Effector memory CD4-positive, alpha-beta T cell (primary cell): ENCODE measurements at regions not wholly inside any gene's neighbourhood (a gene's known extent, or its start where the extent isn't known, plus 50 kb on each side); places are given as distances from the start of the nearest gene placed in this dataset.

Experiments
- DNase-seq, 3 donors: peaks; one replicate each; pipeline ENCODE4 v3.0.0-alpha.2; 2020
- H3K27ac ChIP-seq: 2 replicates; pipeline ENCODE4 v1.7.0; 2013; ENCODE audit warnings: mild to moderate bottlenecking, low read length, moderate library complexity; ENCODE audit not compliant: insufficient read depth, poor library complexity, severe bottlenecking
- H3K27me3 ChIP-seq: replicated peaks from 2 replicates; pipeline ENCODE4 v1.7.0; 2013; ENCODE audit warnings: mild to moderate bottlenecking, low read length; ENCODE audit not compliant: insufficient read depth, control insufficient read depth, poor library complexity, severe bottlenecking
- H3K36me3 ChIP-seq: 2 replicates; pipeline ENCODE4 v1.7.0; 2013; ENCODE audit warnings: mild to moderate bottlenecking, low read length, moderate library complexity; ENCODE audit not compliant: control insufficient read depth, insufficient read depth
- H3K4me1 ChIP-seq: 2 replicates; pipeline ENCODE4 v1.7.0; 2013; ENCODE audit warnings: low read length, mild to moderate bottlenecking; ENCODE audit not compliant: control insufficient read depth, insufficient read depth, poor library complexity, severe bottlenecking
- H3K4me3 ChIP-seq: 2 replicates; pipeline ENCODE4 v1.7.0; 2013; ENCODE audit warnings: low read length, low read depth, mild to moderate bottlenecking; ENCODE audit not compliant: insufficient read depth, poor library complexity, severe bottlenecking
- H3K9me3 ChIP-seq: 2 replicates; pipeline ENCODE4 v1.7.0; 2013; ENCODE audit warnings: mild to moderate bottlenecking, low read length, moderate library complexity; ENCODE audit not compliant: control insufficient read depth

DNA sequence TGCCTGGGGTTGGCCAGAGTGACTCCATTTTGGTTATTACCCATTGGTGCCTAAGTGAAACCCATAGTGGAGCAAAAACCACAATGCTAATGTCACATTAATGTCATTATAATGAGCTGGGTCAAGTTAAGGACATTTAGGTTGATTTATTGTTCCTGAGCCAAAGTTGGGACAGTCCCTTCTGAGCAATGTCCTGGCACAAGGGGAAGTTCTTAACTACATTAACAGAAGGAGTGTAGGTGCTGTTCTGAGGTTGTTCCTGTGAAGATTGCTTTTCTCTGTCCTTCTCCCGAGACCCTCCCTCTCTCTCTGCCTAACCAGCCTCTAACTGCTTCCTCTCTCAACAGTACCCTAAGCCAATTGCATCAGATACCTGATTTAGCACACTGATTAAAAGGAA lies 1956.8 kb upstream of the PCDH10 start:
- Histone ChIP-seq H3K27ac (no peak overlapping the region), H3K4me1 (no peaks in the 10 kb centered on the region), H3K4me3 (no peak overlapping the region), H3K9me3 (no peaks in the 10 kb centered on the region), H3K27me3 (no peaks in the 10 kb centered on the region), H3K36me3 (no peaks in the 10 kb centered on the region)
- DNase-seq = no peak

- Histone ChIP-seq H3K27ac (no peak overlapping the region), H3K9me3 (no peaks in the 10 kb centered on the region), H3K27me3 (no peaks in the 10 kb centered on the region), H3K36me3 (no peaks in the 10 kb centered on the region), H3K4me3 (no peak overlapping the region), H3K4me1 (no peaks in the 10 kb centered on the region)
- no peak for DNase-seq
Observed at GRCh38 chr4:131207589-131207988, 1941.5 kb upstream of the PCDH10 start.

DNA sequence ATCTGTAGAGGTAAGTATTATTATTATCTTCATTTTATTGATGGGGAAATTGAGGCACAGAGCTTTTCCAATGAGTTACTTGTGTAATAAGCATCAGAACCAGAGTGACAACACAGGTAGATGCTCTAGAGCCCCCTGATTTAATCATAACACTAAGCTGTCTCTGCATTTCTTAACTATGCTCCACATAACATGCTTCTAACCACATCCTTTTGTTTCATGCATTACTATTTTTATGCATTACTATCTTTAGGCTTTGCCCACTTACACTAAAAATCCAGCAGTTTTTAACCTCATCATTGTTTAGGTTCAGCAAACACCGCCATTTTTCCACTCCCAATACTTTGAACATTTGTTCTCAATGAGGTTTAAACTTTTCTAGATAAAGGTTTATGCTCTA lies 1900.8 kb upstream of the PCDH10 start:
- Histone ChIP-seq H3K4me1 (no peaks in the 10 kb centered on the region), H3K27me3 (no peaks in the 10 kb centered on the region), H3K4me3 (no peak overlapping the region), H3K9me3 (no peaks in the 10 kb centered on the region), H3K27ac (no peak overlapping the region), H3K36me3 (no peaks in the 10 kb centered on the region)
- no peak for DNase-seq

- no peak for DNase-seq
Observed at GRCh38 chr4:131251321-131251720, 1897.8 kb upstream of the PCDH10 start.

DNA sequence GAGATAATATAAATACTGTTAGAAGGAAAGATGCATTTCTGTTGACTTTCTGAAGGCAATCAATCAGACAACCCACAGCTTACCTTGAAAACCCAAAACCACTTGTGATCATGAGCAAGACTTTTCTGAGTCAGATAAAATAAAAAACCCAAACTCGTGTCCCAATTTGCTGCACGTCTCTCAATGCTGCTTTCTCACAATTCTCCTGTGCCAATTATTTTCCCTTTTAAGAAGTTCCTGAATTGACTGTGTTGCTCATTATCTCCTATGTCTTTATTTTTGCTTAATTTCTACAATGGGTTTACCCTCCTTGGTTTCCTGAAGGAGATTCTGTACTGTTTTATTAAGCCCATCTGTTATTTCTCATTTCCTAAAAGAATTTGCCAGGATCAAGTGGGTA lies 1891.9 kb upstream of the PCDH10 start:
- DNase-seq = no peak
- H3K4me1 ChIP-seq = no peaks in the 10 kb centered on the region
- no peak overlapping the region for H3K27ac ChIP-seq

More at GRCh38 chr4:131251321-131251720, 1897.8 kb upstream of the PCDH10 start:
- Histone ChIP-seq H3K4me3 (no peak overlapping the region), H3K36me3 (no peaks in the 10 kb centered on the region), H3K27me3 (no peaks in the 10 kb centered on the region), H3K4me1 (no peaks in the 10 kb centered on the region), H3K27ac (no peak overlapping the region), H3K9me3 (no peaks in the 10 kb centered on the region)

GRCh38 chr4:131258361-131258760 lies 1890.7 kb upstream of the PCDH10 start:
- Histone ChIP-seq H3K4me3 (no peak overlapping the region), H3K27me3 (no peaks in the 10 kb centered on the region), H3K9me3 (no peaks in the 10 kb centered on the region), H3K27ac (no peak overlapping the region), H3K4me1 (no peaks in the 10 kb centered on the region), H3K36me3 (no peaks in the 10 kb centered on the region)
- no peak for DNase-seq

More for the DNA sequence above, 1891.9 kb upstream of the PCDH10 start:
- H3K9me3 ChIP-seq = no peaks in the 10 kb centered on the region
- H3K27me3 ChIP-seq = no peaks in the 10 kb centered on the region
- no peaks in the 10 kb centered on the region for H3K36me3 ChIP-seq
- no peak overlapping the region for H3K4me3 ChIP-seq

DNA sequence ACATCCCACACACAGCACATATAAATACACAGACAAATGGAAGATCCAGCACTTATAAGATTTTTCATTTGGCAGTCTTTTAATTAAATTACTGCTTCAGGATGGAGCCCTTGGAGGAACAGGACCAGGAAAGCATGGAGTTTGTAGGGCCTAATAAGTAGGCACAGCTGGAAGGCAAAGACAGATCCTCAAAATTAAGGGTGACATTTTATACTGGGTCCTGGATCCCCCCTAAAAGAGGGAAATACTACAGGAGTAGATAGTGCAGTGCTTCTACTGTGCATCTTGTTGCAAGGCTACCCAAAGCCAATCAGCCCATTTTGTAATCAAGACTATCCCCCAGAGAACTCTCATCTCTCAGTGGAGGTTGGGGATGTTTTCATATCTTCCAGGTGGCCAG lies 1860.7 kb upstream of the PCDH10 start:
- no peaks in the 10 kb centered on the region for H3K27me3 ChIP-seq
- DNase-seq = no peak
- no peak overlapping the region for H3K27ac ChIP-seq
- H3K4me1 ChIP-seq = no peaks in the 10 kb centered on the region
- no peak overlapping the region for H3K4me3 ChIP-seq
- no peaks in the 10 kb centered on the region for H3K36me3 ChIP-seq
- no peaks in the 10 kb centered on the region for H3K9me3 ChIP-seq

GRCh38 chr4:131296192-131296591 lies 1852.9 kb upstream of the PCDH10 start:
- H3K9me3 ChIP-seq = no peaks in the 10 kb centered on the region
- no peaks in the 10 kb centered on the region for H3K36me3 ChIP-seq
- H3K27me3 ChIP-seq = no peaks in the 10 kb centered on the region
- DNase-seq = no peak
- no peaks in the 10 kb centered on the region for H3K4me1 ChIP-seq
- H3K27ac ChIP-seq = no peak overlapping the region
- no peak overlapping the region for H3K4me3 ChIP-seq

DNA sequence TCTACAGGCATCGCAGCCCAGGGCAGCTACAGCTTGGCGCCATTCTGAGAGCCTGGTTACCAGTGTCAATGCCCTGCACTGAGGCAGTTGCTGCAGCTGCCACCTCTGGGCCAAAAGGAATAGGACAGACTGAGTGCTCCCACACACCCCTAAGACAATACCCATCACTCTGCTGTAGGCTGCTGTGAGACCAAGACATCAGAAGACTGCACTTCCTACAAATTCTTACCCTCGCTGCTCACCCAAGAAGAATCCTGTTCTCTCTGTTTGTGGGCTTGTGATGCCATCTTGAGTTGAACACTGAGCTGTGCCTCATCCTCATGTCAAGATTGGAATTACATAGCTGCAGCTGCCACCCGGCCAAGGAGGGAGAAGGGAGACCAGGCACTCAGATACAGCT lies 1847.0 kb upstream of the PCDH10 start:
- no peak for DNase-seq
- Histone ChIP-seq H3K27me3 (no peaks in the 10 kb centered on the region), H3K4me3 (no peak overlapping the region), H3K27ac (no peak overlapping the region), H3K4me1 (no peaks in the 10 kb centered on the region), H3K9me3 (peaks cover 4% of the 10 kb centered on the region), H3K36me3 (no peaks in the 10 kb centered on the region)

- no peak overlapping the region for H3K27ac ChIP-seq
- no peak overlapping the region for H3K4me3 ChIP-seq
- no peak for DNase-seq
- H3K27me3 ChIP-seq = no peaks in the 10 kb centered on the region
- no peaks in the 10 kb centered on the region for H3K36me3 ChIP-seq
- H3K4me1 ChIP-seq = no peaks in the 10 kb centered on the region
- H3K9me3 ChIP-seq = peaks cover 4% of the 10 kb centered on the region
Observed at GRCh38 chr4:131304686-131305085, 1844.4 kb upstream of the PCDH10 start.

- Histone ChIP-seq H3K36me3 (no peaks in the 10 kb centered on the region), H3K4me3 (no peak overlapping the region), H3K27ac (no peak overlapping the region), H3K27me3 (no peaks in the 10 kb centered on the region), H3K9me3 (no peaks in the 10 kb centered on the region), H3K4me1 (no peaks in the 10 kb centered on the region)
- no peak for DNase-seq
Observed at GRCh38 chr4:131309628-131310027, 1839.5 kb upstream of the PCDH10 start.
